H9 (cell line): ENCODE measurements at regions not wholly inside any gene's neighbourhood (a gene's known extent, or its start where the extent isn't known, plus 50 kb on each side); places are given as distances from the start of the nearest gene placed in this dataset.
A peak's percentile ranks its signal among the peaks of the same experiment; 100 is the strongest.

Experiments
- DNase-seq: peaks from one replicate; pipeline ENCODE4 v3.0.0-alpha.2; 2017
- H2AFZ ChIP-seq: one replicate; pipeline ENCODE4 v1.6.1; 2013; ENCODE audit warnings: mild to moderate bottlenecking, low read length, control low read depth, moderate library complexity
- H2AK5ac ChIP-seq: 2 replicates; pipeline ENCODE4 v1.6.1; 2013; ENCODE audit warnings: low read length, control low read depth, mixed read lengths; ENCODE audit not compliant: insufficient read length
- H2BK120ac ChIP-seq: one replicate; pipeline ENCODE4 v1.6.1; 2013; ENCODE audit warnings: low read depth, mild to moderate bottlenecking, low read length, control low read depth, inconsistent platforms; ENCODE audit not compliant: poor library complexity, severe bottlenecking
- H2BK12ac ChIP-seq: 2 replicates; pipeline ENCODE4 v1.6.1; 2013; ENCODE audit warnings: low read length, control low read depth, mixed read lengths, low read depth; ENCODE audit not compliant: insufficient read length
- H2BK15ac ChIP-seq: 2 replicates; pipeline ENCODE4 v1.6.1; 2013; ENCODE audit warnings: low read depth, low read length, control low read depth
- H2BK20ac ChIP-seq: one replicate; pipeline ENCODE4 v1.6.1; 2013; ENCODE audit warnings: low read depth, mild to moderate bottlenecking, low read length, control low read depth, inconsistent platforms; ENCODE audit not compliant: poor library complexity, severe bottlenecking
- H2BK5ac ChIP-seq: 2 replicates; pipeline ENCODE4 v1.6.1; 2013; ENCODE audit warnings: low read length, control low read depth, mixed read lengths; ENCODE audit not compliant: insufficient read length
- H3K14ac ChIP-seq: 2 replicates; pipeline ENCODE4 v1.6.1; 2013; ENCODE audit warnings: low read length, control low read depth; ENCODE audit not compliant: insufficient read depth
- H3K18ac ChIP-seq: 2 replicates; pipeline ENCODE4 v1.6.1; 2013; ENCODE audit warnings: low read depth, mild to moderate bottlenecking, mixed read lengths, low read length, control low read depth; ENCODE audit not compliant: insufficient read length
- H3K23ac ChIP-seq: 2 replicates; pipeline ENCODE4 v1.6.1; 2013; ENCODE audit warnings: low read length, control low read depth, mixed read lengths, low read depth; ENCODE audit not compliant: insufficient read length
- H3K23me2 ChIP-seq: 2 replicates; pipeline ENCODE4 v1.6.1; 2013; ENCODE audit warnings: low read depth, mild to moderate bottlenecking, mixed read lengths, low read length, control low read depth; ENCODE audit not compliant: insufficient read length, poor library complexity, severe bottlenecking
- H3K27ac ChIP-seq: 2 replicates; pipeline ENCODE4 v1.5.1; 2013; ENCODE audit warnings: low read length, control low read depth, mixed read lengths, low read depth; ENCODE audit not compliant: insufficient read length
- H3K27me3 ChIP-seq: 2 replicates; pipeline ENCODE4 v1.6.1; 2013; ENCODE audit warnings: low read length, control low read depth, inconsistent platforms; ENCODE audit not compliant: insufficient read depth
- H3K4ac ChIP-seq: 2 replicates; pipeline ENCODE4 v1.6.1; 2013; ENCODE audit warnings: low read depth, mild to moderate bottlenecking, control low read depth, inconsistent platforms, low read length, moderate library complexity
- H3K4me1 ChIP-seq: 2 replicates; pipeline ENCODE4 v1.6.1; 2013; ENCODE audit warnings: low read length, control low read depth, inconsistent platforms; ENCODE audit not compliant: insufficient read depth
- H3K4me2 ChIP-seq: 2 replicates; pipeline ENCODE4 v1.6.1; 2013; ENCODE audit warnings: low read length, control low read depth, mixed read lengths; ENCODE audit not compliant: insufficient read length, insufficient read depth
- H3K56ac ChIP-seq: 2 replicates; pipeline ENCODE4 v1.6.1; 2013; ENCODE audit warnings: low read depth, mild to moderate bottlenecking, mixed read lengths, low read length, control low read depth; ENCODE audit not compliant: insufficient read length
- H3K79me1 ChIP-seq: 2 replicates; pipeline ENCODE4 v1.6.1; 2013; ENCODE audit warnings: low read depth, mild to moderate bottlenecking, moderate library complexity, low read length, control low read depth, inconsistent platforms; ENCODE audit not compliant: insufficient read depth, poor library complexity, severe bottlenecking
- H3K79me2 ChIP-seq: 2 replicates; pipeline ENCODE4 v1.6.1; 2013; ENCODE audit warnings: low read length, control low read depth, inconsistent platforms; ENCODE audit not compliant: insufficient read depth
- H3K9ac ChIP-seq: 2 replicates; pipeline ENCODE4 v1.6.1; 2013; ENCODE audit warnings: low read length, control low read depth, mixed read lengths; ENCODE audit not compliant: insufficient read length; ENCODE audit errors: extremely low read depth
- H3K9me3 ChIP-seq: one replicate; pipeline ENCODE4 v1.6.1; 2013; ENCODE audit warnings: low read depth, low read length, inconsistent platforms; ENCODE audit not compliant: control insufficient read depth
- H3T11ph ChIP-seq: one replicate; pipeline ENCODE4 v1.6.1; 2013; ENCODE audit warnings: mild to moderate bottlenecking, low read length, control low read depth, inconsistent platforms
- H4K20me1 ChIP-seq: one replicate; pipeline ENCODE4 v1.6.1; 2013; ENCODE audit not compliant: control insufficient read depth, insufficient read length, insufficient read depth
- H4K5ac ChIP-seq: 2 replicates; pipeline ENCODE4 v1.6.1; 2013; ENCODE audit warnings: low read depth, mild to moderate bottlenecking, mixed read lengths, low read length, control low read depth; ENCODE audit not compliant: insufficient read length
- H4K8ac ChIP-seq: replicated peaks from 2 replicates; pipeline ENCODE4 v1.6.1; 2013; ENCODE audit warnings: low read length, control low read depth, mixed read lengths, low read depth; ENCODE audit not compliant: insufficient read length
- H4K91ac ChIP-seq: 2 replicates; pipeline ENCODE4 v1.6.1; 2013; ENCODE audit warnings: low read depth, mild to moderate bottlenecking, moderate library complexity, mixed read lengths, low read length, control low read depth; ENCODE audit not compliant: insufficient read length
- H3K27ac Mint-ChIP-seq, 3 experiments: 2 replicates in 2 of 3; 3 replicates in 1 of 3; pipeline ENCODE4 v1.8.0; 2020 to 2021; ENCODE audit warnings: mixed read lengths in 3 of 3, mild to moderate bottlenecking in 1 of 3, moderate library complexity in 1 of 3
- H3K27me3 Mint-ChIP-seq: 2 replicates; pipeline ENCODE4 v1.8.0; 2021; ENCODE audit warnings: low read depth, mild to moderate bottlenecking, moderate library complexity, mixed read lengths
- H3K36me3 Mint-ChIP-seq, 3 experiments: 2 replicates in 2 of 3; 3 replicates in 1 of 3; pipeline ENCODE4 v1.8.0; 2020 to 2021; ENCODE audit warnings: low read depth in 3 of 3, mixed read lengths in 3 of 3; ENCODE audit not compliant: insufficient read depth in 1 of 3
- H3K4me1 Mint-ChIP-seq, 2 experiments: 2 replicates each; pipeline ENCODE4 v1.8.0; 2020; ENCODE audit warnings: mixed read lengths in 2 of 2
- H3K4me3 Mint-ChIP-seq, 2 experiments: 2 replicates in 1 of 2; 3 replicates in 1 of 2; pipeline ENCODE4 v1.8.0; 2020 to 2021; ENCODE audit warnings: mild to moderate bottlenecking in 2 of 2, mixed read lengths in 2 of 2, moderate library complexity in 1 of 2
- H3K9me3 Mint-ChIP-seq, 2 experiments: 2 replicates in 1 of 2; 3 replicates in 1 of 2; pipeline ENCODE4 v1.8.0; 2020; ENCODE audit warnings: mild to moderate bottlenecking in 2 of 2, mixed read lengths in 2 of 2, moderate library complexity in 1 of 2
- WGBS: extraction: QIAGEN DNeasy Blood & Tissue Kit; methylation state at CpG from one replicate; pipeline ENCODE4 v1.1.7; 2013; ENCODE audit warnings: missing lambda C conversion rate, low lambda C conversion rate, mixed read lengths; ENCODE audit not compliant: insufficient read length; ENCODE audit errors: extremely low coverage; 5-methylcytosine and 5-hydroxymethylcytosine counted together
- TF ChIP-seq, protein P1 (sequence below): fragments of 200-600 bp; sonication (generic); conservative IDR thresholded peaks from 3 replicates; pipeline ENCODE4 v1.8.0; 2021; ENCODE audit warnings: antibody characterized with exemption, mild to moderate bottlenecking

DNA sequence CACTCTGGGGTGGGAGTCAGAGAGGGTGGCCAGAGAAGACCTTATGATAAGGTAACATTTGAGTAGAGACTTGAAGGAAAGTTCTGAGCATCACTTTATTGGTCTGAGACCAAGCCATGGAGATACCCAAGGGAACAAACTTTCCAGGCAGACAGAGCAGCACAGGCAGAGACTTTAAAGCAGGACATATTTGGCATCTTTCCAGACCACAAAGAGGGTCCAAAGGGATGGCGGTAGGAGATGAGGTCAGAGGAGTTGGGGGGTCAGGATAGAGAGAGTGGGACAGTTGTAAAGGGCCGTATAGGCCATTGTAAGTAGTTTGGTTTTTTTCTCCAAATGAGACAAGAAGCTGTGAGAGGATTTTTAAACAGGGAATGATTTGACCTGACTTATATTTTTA, 344.4 kb downstream of the SEC23A start:
- Histone ChIP-seq H3K23me2 (no peaks in the 10 kb centered on the region), H2BK120ac (no peak overlapping the region), H3T11ph (no peak overlapping the region), H2BK5ac (no peak overlapping the region), H2BK12ac (no peak overlapping the region), H3K9me3 (no peaks in the 10 kb centered on the region), H2BK15ac (no peak overlapping the region), H3K4me1 (no peaks in the 10 kb centered on the region), H2AK5ac (no peak overlapping the region), H3K23ac (no peak overlapping the region), H3K4ac (no peak overlapping the region), H3K27me3 (no peaks in the 10 kb centered on the region), H3K9ac (no peak overlapping the region), H3K4me2 (no peak overlapping the region), H2AFZ (no peak overlapping the region), H4K8ac (no peak overlapping the region), H3K79me1 (no peaks in the 10 kb centered on the region), H3K14ac (no peak overlapping the region), H2BK20ac (no peak overlapping the region), H3K79me2 (no peaks in the 10 kb centered on the region), H4K91ac (no peak overlapping the region), H3K56ac (no peak overlapping the region), H4K5ac (no peak overlapping the region), H4K20me1 (no peaks in the 10 kb centered on the region), H3K18ac (no peak overlapping the region), H3K27ac (no peak overlapping the region)
- Mint-ChIP-seq H3K27ac (peak overlapping the region in 1 of 3 experiments; percentile 35; a peak in 1 of 7 replicates), H3K27me3 (no peaks in the 10 kb centered on the region), H3K36me3 (peaks cover 0 to 9% (median 0%) of the 10 kb centered on the region in 3 experiments; a peak in 2 of 7 replicates), H3K4me1 (peaks cover 9 to 14% of the 10 kb centered on the region in 2 experiments), H3K4me3 (no peak overlapping the region), H3K9me3 (peaks cover 0 to 4% of the 10 kb centered on the region in 2 experiments; a peak in 1 of 5 replicates)
- WGBS: no CpG with 5 or more reads among the region's 2 CpGs
- TF ChIP-seq, protein P1, sequence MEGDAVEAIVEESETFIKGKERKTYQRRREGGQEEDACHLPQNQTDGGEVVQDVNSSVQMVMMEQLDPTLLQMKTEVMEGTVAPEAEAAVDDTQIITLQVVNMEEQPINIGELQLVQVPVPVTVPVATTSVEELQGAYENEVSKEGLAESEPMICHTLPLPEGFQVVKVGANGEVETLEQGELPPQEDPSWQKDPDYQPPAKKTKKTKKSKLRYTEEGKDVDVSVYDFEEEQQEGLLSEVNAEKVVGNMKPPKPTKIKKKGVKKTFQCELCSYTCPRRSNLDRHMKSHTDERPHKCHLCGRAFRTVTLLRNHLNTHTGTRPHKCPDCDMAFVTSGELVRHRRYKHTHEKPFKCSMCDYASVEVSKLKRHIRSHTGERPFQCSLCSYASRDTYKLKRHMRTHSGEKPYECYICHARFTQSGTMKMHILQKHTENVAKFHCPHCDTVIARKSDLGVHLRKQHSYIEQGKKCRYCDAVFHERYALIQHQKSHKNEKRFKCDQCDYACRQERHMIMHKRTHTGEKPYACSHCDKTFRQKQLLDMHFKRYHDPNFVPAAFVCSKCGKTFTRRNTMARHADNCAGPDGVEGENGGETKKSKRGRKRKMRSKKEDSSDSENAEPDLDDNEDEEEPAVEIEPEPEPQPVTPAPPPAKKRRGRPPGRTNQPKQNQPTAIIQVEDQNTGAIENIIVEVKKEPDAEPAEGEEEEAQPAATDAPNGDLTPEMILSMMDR: no peak
- DNase-seq: no peak
